Activated CD4-positive, alpha-beta T cell treated with anti-CD3 and anti-CD28 coated beads for 36 hours (primary cell): ENCODE measurements at regions not wholly inside any gene's neighbourhood (a gene's known extent, or its start where the extent isn't known, plus 50 kb on each side); places are given as distances from the start of the nearest gene placed in this dataset.

ENCODE experiments used
- ATAC-seq: fragments of 200-7000 bp; cut with Tn5 transposase; one replicate; pipeline ENCODE4 v1.10.0; 2021; ENCODE audit warnings: mild to moderate bottlenecking, moderate library complexity
- CTCF ChIA-PET: fragments of 350-600 bp; sonication (Branson Sonifier 250); formaldehyde crosslinking; loops from one replicate; lab custom pipeline; 2021; ENCODE audit warnings: antibody characterized with exemption; lab: Charles Lee
- POLR2A ChIA-PET: fragments of 350-600 bp; sonication (Branson Sonifier 250); formaldehyde crosslinking; loops from one replicate; lab custom pipeline; 2021; ENCODE audit warnings: antibody characterized with exemption, inconsistent platforms; lab: Charles Lee
- DNase-seq: peaks from one replicate; pipeline ENCODE4 v3.0.0-alpha.2; 2020
- H3K27ac Mint-ChIP-seq: one replicate; pipeline ENCODE4 v1.8.0; 2021; ENCODE audit warnings: mixed read lengths
- H3K27me3 Mint-ChIP-seq: one replicate; pipeline ENCODE4 v1.8.0; 2021; ENCODE audit warnings: mixed read lengths
- H3K36me3 Mint-ChIP-seq: one replicate; pipeline ENCODE4 v1.8.0; 2021; ENCODE audit warnings: low read depth, mixed read lengths
- H3K4me1 Mint-ChIP-seq: one replicate; pipeline ENCODE4 v1.8.0; 2021; ENCODE audit warnings: mixed read lengths
- H3K4me3 Mint-ChIP-seq: one replicate; pipeline ENCODE4 v1.8.0; 2021; ENCODE audit warnings: mild to moderate bottlenecking, moderate library complexity, mixed read lengths
- H3K9me3 Mint-ChIP-seq: one replicate; pipeline ENCODE4 v1.8.0; 2021; ENCODE audit warnings: low read depth, mixed read lengths
- intact Hi-C, 2 experiments: fragments of 100-400 bp; cut with DNase I in 1 of 2; cut with micrococcal nuclease in 1 of 2; formaldehyde crosslinking; loops; one replicate each; pipeline versions ENCODE4 v1.14.2 to v1.15.1; 2022 to 2024; cut with DNase I, micrococcal nuclease

- CTCF ChIA-PET: interaction anchor here (2.0 to 2.6 kb wide), 2 partner anchors 10 to 12 kb away, joined by 11 to 13 read pairs; no protein-coding TSS in a partner anchor
- intact Hi-C loops: no loop called here
- no peak overlapping the region for H3K27ac Mint-ChIP-seq
- H3K9me3 Mint-ChIP-seq: no peaks in the 10 kb centered on the region
- ATAC-seq (no peak), DNase-seq (no peak)
- POLR2A ChIA-PET: no interaction called here
- H3K4me1 Mint-ChIP-seq: peaks cover 20% of the 10 kb centered on the region
- peaks cover 68% of the 10 kb centered on the region for H3K27me3 Mint-ChIP-seq
- no peak overlapping the region for H3K4me3 Mint-ChIP-seq
- H3K36me3 Mint-ChIP-seq: no peaks in the 10 kb centered on the region
These were observed 55.1 kb downstream of the TMEM174 start for GRCh38 chr5:73228052-73228451.
